Right renal cortex interstitium (tissue), 3 donors: ENCODE measurements at regions not wholly inside any gene's neighbourhood (a gene's known extent, or its start where the extent isn't known, plus 50 kb on each side); places are given as distances from the start of the nearest gene placed in this dataset.
"Not testable (repeated sequence)": the region's sequence is repeated elsewhere in the genome, so short reads cannot be mapped to it uniquely, and the experiment has no call there.

Source experiments
- DNase-seq, 3 donors: peaks; one replicate each; pipeline ENCODE4 v3.0.0-alpha.2; 2013; ENCODE audit warnings: low read depth in 3 of 3, low spot score in 2 of 3

DNA sequence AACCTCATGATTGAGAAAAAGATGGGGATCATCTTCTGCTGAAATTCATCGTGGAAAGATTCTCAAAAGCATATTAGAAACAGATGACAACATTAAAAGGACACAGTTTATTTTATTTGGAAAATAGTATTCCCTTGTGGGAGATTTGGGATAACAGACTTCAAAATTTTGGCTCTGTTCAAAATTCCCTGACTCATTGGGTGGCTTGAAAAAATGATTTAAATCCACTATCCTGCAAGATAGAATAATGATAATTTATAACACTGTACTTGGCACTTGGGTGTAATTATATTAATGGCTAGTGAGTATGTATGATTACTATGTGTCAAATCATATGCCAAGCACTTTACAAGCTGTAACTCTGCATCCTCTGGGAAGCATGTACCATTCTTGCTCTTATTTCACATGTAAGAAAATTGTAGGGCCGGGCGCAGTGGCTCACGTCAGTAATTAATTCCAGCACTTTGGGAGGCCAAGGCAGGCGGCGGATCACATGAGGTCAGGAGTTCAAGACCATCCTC lies 128.8 kb downstream of the LMNTD1 start:
- DNase-seq, result no peak

DNA sequence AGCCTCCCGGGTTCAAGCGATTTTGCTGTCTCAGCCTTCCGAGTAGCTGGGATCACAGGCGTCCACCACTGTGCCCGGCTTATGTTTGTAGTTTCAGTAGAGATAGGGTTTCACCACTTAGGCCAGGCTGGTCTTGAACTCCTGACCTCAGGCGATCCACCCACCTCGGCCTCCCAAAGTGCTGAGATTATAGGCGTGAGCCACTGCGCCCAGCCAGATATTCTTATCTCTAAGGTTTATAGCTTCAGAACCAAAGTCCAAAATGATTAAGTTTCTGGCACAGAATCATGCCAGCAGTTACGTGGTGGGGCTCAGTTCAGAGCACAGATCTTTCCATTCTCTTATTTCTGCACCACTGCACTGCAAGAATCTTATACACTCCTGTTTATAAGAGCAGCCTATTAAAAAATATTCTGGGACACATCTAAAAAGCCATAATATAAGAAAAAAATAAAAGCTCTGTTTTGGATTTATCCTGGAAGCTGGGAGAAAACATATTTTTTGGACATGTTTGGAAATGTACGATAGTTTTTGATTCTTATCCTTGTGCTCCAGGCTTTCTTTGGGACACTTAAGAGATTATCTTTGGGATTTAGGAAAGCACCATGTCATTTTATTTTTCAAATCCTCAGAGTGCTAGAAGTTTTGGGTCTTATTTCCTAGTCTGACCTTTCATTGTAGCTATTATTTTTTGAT lies 129.6 kb downstream of the LMNTD1 start:
- no peak for DNase-seq

DNA sequence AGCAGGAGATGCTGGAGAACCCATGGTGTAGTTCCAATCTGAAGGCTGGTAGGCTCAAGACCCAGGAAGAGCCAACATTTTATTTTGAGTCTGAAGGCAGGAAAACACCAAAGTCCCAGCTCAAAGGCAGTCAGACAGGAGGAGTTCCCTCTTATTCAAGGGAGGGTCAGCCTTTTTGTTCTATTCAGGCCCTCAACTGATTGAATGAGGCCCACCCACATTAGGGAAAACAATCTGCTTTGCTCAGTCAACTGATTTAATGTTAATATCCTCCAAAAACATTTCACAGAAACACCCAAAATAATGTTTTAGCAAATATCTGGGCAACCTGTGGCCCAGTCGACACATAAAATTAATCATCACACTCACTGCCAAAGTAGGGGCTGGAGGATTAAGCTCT lies 130.8 kb downstream of the LMNTD1 start:
- DNase-seq, result no peak

DNA sequence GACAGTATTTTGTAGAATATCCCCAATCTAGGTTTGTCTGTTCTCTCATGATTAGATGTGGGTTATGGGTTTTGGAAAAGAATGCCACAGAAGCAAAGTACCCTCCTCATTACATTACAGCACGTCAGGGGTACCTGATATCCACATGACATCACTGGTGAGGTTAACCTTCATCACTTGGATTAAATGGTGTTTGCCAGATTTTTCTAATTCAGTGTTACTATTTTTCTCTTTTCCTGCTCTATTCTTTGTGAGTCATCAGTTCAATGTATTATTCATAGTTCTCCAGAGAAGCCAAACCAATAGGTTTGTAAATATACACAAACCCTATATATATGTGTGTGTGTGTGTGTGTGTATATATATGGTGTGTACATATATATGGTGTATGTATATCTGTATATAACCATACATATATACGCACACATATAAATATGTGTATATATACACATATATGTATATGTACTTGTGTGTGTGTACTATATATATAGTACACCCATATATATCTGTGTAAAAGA lies 131.4 kb downstream of the LMNTD1 start:
- no peak for DNase-seq

DNA sequence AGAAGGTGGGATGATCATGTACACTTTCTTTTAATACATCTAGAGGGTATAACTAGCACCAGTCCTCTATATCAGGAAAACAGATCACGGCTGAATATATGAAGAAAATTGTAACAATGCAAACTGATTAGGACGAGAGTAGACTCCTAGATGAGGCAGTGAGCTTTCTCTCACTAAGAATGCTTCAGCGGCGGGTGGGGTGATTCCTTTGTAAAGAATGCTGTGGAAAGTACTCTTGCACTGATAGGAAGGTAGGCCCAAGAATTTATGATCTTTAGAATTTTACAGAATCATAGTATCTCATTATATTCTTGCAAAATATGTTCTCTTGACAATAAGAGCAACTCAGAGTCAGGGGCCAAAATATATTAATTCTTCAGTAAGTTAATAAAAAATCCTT lies 133.0 kb downstream of the LMNTD1 start:
- DNase-seq, result no peak

DNA sequence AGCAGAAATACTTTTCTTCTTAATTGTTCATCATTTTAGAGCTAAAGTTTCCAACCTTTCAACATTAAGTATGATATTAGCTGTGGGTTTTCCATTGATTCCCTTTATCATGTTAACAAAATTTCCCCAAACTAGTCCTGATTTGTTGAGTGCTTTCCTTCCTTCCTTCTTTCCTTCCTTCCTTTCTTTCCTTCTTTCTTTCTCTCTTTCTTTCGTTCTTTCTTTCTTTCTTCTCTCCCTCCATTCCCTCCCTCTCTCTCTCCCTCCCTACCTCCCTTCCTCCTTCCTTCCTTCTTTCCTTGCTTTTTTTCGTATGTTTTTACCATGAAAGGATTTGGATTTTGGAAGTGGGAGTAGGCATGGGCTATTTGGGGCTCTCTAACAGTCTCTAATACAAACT lies 133.5 kb downstream of the LMNTD1 start:
- DNase-seq, result no peak

DNA sequence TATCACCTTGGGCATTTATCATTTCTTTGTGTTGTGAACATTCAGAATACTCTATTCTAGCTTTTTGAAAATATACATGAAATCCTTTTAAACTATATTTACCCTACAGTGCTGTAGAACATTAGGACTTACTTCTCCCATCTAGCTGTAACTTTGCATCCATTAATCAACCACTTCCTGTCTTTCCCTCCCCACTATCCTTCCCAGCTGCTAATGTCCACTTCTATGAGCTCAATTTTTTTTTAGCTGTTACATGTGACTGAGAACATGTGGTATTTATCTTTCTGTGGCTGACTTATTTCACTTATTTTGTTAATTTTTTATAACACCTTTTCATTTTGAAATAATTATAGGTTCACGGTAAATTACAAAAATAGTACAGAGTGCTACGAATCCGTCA lies 136.0 kb downstream of the LMNTD1 start:
- DNase-seq, result peak in 1 of 3 donors; percentile 12

DNA sequence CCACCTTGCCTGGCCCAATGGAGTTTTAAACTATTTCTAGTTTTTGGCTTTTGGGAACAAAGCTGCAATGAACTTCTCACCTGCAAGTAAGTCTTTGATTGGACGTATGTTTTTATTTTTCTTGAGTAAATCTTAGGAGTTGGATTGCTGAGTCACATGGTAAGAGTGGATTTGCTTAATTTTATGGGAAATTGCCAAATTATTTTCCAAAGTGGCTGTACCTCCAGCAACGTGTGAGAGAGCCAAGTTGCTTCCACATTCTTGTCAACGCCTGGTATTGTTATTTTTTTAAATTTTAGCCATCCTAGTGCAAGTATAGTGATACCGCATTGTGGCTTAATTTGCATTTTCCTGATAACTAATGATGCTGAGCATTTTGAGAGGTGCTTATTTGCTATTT lies 136.6 kb downstream of the LMNTD1 start:
- DNase-seq, result no peak

DNA sequence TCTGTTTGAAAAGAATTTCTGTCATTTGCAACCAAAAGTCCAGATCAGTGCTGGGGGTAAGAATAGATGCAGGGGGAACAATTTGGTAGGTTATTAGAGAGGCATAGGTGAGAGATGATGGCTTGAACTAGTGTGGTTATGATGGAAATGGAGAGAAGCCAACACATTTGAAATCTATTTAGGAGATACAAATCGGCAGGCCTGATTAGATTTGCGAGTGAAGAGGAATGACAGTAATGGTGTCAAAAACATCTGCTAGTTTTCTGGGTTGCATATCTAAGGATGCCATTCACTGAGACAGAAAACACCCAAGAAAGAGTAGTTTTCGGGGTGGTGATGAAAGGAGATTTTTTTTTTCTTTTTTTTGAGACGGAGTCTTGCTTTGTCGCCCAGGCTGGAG lies 138.1 kb downstream of the LMNTD1 start:
- DNase-seq, result no peak

DNA sequence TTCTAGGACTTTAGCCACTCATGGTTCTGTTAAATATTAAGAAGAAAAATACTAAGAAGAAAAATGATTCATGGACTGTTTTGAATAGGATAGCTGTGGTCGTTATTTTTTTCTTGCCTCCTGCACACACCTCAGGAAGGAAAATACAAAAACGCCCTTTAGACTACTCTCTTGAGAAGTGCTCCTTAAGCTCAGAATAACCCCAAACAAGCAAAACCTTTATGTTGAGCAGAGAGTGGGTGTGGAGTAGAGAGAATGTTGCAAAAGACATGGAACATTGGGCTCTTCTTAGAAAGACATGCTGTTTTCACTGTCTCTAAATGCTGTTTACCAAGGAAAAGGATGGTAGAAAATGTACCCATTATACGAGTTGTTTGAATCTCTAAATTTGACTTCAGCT lies 140.3 kb downstream of the LMNTD1 start:
- DNase-seq, result no peak

DNA sequence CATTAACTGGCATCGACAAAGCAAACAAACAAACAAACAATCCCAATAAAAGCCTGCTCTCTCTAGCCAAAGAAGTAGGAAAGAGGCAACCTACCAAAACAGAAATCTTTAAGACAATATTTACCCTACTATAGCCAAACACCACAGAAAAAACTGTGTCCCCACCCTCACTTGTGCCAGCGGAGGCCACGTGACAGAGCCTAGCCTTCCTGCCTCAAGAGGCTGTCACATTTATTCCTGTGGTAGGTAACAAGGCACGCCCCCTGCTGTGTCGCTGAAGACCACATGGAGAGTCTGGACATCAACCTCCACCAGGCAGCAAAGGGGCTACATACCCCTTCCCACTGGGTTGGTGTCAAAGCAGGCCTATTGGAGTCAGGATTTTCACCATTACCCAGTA lies 148.1 kb downstream of the LMNTD1 start:
- no peak for DNase-seq

DNA sequence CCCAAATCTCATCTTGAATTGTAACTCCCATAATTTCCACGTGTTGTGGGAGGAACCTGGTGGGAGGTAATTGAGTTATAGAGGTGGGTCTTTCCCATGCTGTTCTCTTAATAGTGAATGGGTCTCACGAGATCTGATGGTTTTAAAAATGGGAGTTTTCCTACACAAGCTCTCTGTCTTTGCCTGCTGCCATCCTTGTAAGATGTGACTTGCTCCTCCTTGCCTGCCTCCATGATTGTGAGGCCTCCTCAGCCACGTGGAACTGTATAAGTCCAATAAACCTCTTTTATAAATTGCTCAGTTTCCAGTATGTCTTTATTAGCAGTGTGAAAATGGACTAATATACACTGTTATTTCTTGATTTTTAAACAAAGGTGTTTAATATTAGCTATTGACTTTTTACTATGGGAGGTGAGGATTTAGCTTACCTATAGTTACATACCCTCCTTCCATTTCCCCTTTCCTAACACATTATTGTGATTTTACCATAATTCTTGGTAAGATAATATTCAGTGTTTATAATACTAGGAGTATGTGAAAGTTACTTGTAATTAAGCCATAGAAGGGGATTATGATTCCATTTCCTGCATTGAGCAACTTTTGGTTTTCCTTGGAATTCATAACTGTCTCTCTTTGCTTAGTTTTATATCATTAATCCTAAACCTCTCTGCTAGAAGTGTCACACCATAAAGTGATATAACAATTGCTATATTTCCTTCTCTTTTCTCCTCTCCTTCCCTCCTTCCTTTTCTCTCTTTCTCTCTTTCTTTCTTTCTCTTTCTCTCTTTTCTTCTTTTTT lies 151.0 kb upstream of the KRAS start:
- DNase-seq, result no peak

DNA sequence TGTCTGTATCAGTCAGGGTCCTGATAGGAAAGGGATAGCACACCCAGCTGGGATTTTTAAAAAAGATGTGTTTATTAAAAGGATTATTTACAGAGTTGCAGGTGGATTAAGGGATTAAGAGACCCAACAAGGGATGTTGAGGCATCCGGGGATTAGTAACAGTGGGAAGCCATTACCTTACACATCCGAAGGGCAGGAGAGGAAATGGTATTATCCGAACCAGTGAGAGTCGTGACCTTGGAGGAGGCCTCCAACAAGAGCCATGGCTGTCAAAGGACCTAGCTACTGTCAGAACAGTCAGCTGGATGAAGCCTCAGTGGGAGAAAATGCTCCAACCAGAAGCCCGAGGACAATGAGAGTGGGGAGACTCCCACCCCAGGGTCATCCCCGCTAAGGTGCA lies 146.3 kb upstream of the KRAS start:
- no peak for DNase-seq

DNA sequence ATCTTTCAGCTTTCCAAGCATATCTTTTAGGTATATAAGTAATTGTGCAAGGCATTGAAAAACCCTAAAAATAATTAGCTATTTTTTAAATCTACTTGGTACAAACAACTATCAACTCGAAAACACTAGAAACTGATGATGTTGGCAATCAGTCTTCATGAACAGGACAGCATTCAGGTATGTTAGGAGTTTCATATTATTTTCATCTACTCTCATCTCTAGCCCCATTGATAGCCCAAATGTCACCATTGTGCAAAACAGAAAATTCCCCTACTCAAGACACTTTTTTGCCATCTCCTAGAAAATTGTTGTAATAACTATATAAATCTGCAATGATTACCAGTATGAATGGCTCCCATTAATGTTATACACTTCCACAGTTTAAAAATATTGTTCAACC lies 144.5 kb upstream of the KRAS start:
- DNase-seq, result no peak

DNA sequence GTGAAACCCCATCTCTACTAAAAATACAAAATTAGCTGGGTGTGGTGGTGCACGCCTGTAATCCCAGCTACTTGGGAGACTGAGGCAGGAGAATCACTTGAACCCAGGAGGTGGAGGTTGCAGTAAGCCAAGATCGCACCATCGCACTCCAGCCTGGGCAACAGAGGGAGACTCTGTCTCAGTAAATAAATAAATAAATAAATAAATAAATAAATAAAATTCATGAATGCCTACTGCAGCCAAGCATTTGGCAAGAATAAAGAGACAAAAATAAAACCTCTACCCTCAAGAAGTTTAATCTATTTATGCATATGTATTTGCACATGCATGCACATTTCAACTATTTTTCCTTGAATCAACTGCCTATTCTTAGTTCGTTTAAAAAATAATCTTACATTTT lies 144.0 kb upstream of the KRAS start:
- not testable (repeated sequence) for DNase-seq

DNA sequence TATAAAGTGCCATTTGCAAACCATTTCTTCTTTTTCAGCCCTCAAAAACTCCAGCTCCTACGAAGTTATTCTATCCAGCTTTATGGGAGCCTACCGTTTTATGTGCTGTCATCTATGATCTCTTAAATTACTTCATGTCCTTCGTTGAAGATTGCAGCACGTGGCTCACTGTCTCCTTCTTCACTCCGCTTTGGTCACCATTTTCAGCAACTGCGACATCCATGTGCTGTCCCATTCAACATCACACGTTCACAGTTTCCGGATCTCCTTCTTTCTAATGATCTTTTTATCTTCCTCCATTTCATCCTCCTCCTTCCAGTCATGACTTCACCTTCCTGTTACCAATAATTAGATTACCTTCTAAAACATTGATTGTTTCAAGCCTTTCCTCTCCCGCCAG lies 143.3 kb upstream of the KRAS start:
- no peak for DNase-seq

DNA sequence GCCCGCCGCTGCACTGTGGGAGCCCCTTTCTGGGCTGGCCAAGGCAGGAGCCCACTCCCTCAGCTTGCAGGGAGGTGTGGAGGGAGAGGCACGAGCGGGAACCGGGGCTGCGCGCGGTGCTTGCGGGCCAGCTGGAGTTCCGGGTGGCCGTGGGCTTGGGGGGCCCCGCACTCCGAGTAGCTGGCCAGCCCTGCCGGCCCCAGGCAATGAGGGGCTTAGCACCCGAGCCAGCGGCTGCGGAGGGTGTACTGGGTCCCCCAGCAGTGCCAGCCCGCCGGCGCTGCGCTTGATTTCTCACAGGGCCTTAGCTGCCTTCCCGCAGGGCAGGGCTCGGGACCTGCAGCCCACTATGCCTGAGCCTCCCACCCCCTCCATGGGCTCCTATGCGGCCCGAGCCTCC lies 140.6 kb upstream of the KRAS start:
- DNase-seq, result not testable (repeated sequence)

DNA sequence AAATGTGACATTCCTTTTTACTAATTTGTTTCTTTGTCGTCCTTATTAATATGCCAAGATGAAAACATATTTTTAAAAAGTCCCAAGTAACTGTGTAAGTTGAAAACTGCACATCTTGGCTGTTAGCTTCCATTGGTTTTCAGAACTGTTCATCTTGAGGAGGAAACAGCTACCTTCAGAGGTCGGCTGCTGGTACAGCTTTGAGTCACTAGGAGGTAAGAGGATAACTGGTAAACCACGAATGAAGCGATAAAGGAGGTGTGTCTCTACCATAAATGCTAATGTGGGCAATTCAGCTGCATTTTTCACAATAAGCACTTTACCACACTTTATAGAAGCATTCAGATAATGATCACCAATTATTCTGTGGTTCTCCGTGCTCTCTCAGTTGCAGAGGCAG lies 137.5 kb upstream of the KRAS start:
- no peak for DNase-seq

DNA sequence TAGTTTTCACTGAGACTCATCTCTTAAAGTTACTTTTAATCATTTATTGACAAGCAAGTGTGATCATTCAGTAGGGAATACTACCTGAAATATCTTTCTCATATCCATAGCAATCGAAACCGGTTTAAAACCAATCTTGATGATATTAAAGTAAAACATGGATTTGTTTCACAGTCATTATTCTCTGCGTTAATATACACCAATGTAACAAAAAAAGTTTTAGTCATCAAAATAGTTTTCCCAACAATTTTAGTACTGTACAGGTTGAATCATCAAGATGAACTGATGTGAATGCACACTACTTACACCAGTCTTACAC lies 137.0 kb upstream of the KRAS start:
- DNase-seq, result no peak

DNA sequence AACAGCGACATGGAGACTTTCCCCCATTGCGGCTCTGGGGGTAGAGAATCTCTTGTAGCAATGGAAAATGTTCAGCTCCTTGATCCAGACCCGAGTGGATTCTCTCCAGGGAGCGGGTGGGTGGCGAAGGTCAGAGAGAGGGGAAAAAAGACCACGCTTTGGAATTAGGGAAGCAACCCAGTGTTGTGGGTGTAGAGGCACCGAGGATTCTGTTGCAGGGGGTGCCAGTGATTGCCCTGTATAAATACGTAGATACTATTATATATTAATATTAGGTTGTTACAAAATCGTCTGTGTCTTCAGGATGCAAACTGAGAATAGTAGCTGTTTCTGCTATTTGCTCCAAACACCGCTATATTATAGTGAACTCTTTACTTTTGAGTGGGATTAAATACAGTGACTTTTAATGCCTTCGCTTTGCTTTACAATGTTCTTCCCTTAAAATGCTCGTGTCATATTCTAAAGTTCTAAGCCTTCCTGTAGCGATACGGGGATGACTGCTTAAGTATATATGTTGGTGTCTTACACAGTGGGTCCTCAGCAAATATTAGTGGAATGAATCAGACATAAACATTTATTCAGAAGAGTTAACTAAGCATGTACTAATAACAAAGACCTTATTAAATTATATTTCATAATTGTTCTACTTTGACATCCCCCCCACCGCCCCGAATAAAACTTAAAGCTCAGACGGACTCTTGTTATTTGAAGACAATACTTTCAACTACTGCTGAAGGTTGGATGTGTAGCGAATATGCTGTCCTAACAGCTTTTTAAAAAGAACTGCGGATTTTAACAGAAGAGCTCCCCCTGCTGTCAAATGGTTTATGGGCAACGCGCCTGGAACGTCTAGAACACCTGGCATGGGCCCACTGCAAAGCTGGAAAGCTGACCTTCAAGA lies 136.4 kb upstream of the KRAS start:
- peak; percentile 79 to 81 (median 80) for DNase-seq

DNA sequence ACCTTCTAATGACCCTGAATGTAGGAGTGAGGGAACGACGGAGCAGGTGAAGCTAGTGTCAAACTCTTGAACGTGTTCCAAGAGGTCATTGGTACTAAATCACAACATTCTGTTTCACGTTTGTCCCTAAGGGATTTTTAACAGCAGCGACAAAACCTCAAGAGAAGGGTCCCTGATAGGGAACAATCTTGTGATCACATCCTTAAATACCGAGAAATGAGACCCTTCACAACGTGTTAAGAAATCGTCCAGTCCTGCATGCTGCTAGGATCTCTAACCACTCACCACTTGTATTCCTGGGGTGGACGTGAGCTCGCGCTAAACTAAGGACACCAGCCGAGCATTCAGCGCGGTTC lies 134.1 kb upstream of the KRAS start:
- DNase-seq, result peak; percentile 25 to 52 (median 38)
